ENCODE measurements at regions not wholly inside any gene's neighbourhood (a gene's known extent, or its start where the extent isn't known, plus 50 kb on each side); places are given as distances from the start of the nearest gene placed in this dataset.

DNA sequence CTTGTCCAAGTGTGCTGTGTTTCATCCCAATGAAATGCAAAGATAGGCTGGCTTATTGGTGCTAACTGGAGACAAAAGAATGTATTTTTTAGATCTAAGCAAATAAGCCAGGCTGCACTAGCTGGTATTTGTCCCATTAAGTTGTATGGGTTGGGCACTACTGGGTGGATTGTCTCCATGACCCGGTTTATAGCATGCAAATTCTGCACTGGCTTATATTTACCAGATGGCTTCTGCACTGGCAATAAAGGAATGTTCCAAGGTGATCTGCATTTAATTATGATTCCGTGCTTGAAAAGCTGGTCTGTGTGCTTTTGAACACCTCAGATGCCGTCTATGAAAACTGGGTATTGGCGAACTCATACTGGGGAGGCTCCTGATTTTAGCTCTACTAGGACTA, 61.4 kb upstream of the MOCS1 start:
- DNase-seq (ENCODE audit: low spot score), result no peak

DNA sequence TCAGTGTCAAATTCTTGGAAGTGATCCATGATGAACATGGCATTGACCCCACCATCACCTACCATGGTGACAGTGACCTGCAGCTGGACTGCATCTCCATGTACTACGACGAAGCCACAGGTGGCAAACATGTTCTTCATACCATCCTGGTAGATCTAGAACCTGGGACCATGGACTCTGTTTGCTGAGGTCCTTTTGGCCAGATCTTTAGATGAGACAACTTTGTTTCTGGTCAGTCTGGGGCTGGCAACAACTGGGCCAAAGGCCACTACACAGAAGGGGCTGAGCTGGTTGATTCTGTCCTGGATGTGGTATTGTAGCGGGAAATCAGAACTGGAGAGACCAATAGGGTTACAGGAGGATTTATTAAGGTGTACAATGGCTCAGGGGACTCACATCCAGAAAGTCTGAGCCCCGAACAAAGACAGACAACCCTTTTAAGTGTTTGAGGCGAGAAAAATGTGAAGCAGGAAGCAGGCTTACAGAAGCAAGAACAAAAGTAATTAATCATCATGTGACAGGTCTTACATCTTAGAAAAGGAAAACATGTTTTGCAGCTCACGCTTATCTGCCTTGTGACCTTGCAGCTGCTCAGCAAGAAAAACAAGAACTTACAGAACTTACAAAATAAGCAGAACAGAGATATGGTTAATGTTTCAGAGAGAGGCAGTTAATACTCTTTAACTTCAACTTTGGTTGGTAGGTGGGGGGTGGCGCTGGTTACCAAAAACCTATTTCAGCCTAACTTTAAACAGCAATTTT, 58.8 kb upstream of the MOCS1 start:
- no peak for DNase-seq (ENCODE audit: low spot score)

Data from H4 (cell line).